GM19397 (cell line): ENCODE measurements at regions not wholly inside any gene's neighbourhood (a gene's known extent, or its start where the extent isn't known, plus 50 kb on each side); places are given as distances from the start of the nearest gene placed in this dataset.

ENCODE experiments used
- ATAC-seq: cut with Tn5 transposase; IDR thresholded peaks from one replicate; pipeline ENCODE4 v1.9.1; 2021; ENCODE audit warnings: mild to moderate bottlenecking, moderate library complexity; ENCODE audit not compliant: unreplicated experiment

DNA sequence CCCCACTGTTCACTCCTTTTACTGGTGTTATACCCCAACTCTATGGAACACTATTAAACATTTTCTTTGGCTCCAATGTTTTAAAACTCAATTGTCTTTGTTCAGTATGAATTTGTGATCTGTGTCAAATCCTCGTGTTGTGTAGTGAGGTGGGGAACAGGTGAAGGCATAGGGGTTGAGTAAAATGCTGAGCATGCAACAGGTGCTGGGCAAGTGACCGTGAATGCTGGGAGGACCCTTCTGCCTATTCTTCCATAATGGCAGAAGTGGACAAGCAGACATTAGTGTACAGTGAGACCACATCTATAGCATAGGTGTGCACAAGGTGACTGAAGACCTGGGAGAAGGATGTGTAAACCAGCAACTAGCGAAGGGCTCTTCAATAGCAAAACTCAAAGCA lies 1188.0 kb downstream of the UQCRFS1 start:
- no peak for ATAC-seq

DNA sequence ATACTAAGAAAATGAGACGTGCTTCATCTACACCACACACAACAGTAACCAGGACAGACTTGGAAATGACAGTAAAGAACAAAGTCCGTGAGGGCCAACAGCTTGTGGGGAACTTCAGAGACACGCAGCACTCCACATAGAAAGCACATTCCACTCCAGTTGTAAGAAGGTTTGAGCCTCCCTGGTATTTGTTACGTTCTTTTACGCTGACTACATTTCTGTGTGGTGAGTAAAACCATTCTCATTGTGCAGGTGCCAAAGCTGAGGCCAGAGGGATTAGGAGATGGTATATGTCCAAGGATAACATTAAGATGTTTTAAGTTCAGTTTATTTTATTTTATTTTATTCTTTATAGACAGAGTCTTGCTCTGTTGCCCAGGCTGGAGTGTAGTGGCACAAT lies 1189.9 kb downstream of the UQCRFS1 start:
- ATAC-seq = no peak

GRCh38 chr19:28022506-28022905 lies 1190.4 kb downstream of the UQCRFS1 start:
- ATAC-seq = no peak

DNA sequence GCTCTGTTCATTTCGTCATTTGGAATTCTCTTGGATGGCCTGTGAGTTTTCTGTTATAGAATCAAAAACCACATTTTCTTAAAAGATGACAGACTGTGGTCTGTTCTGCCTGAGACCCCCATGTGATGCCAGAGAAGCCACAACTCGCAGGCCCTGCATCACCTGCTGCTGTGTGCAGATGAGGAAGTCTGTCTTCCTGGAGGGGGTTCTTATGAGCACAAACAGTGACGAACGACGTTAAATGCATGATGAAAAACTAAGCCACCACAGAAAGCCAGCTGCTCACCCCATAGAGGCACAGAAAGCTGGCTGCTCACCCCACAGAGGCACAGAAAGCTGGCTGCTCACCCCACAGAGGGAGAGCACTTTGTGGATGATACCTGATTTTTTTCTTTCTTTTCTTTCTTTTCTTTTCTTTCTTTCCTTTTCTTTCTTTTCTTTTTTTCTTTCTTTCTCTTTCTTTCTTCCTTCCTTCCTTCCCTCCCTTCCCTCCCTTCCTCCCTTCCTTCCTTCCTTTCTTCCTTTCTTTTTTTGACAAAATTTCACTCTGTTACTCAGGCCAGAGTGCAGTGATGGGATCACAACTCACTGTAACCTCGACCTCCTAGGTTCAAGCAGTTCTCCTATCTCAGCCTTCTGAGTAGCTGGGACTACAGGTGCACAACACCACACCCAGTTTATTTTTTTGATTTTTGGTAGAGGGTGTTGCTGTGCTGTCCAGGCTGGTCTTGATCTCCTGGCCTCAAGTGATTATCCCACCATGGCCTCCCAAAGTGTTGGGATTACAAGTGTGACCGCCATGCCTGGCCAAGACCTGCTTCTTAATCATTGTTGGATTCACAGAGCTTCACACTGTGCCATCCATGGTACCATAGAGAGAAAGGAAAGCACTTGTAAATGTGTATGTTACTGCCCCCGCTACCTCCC lies 1191.4 kb downstream of the UQCRFS1 start:
- no peak for ATAC-seq

DNA sequence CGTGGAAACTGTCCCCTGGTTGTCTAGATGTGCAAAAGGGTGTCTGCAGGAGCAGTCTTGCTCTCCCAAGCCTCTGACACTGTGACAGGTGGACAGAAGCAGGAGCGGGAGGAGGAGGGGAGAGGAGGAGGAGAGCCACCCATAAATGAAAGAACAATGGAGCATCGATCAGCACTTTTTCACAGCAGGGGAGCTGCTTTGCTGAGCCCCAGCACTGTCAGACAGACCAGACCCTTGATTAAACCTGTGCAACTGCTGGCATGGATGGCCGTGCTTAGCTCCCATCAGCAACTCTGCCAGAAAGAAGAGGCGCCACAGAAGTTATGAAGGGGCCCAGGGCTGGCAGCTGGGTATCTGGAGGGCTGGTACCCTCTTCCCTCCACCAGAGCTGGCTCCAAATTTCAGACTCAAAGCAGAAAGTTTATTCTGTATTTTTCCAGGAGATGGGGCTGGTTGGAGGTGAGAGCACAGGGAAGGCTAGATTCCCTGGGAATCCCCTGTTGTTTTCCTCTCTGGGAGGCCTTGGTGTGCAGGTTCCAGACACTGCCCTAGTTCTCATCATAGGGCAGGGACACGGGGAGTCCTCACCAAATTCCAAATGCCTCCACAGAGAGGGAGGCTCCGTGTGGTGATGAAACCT lies 1192.2 kb downstream of the UQCRFS1 start:
- no peak for ATAC-seq

DNA sequence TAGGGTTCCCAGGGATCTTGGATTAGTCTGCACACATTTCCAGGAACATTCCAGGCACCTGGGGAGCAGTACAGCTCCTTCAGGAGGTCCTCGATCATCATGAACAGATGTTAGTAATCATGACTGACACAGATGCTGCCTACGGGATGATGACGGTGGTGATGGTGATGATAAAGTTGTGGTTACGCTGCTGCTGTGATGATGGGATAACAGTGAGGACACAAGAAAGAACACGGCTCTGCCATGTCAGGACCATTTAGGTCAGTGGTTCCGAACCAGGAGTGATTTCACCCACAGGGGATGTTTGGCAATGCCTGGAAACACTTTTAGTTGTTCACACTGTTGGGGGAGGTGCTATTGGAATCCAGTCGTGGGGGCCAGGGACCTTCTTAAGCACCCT lies 1193.0 kb downstream of the UQCRFS1 start:
- ATAC-seq = no peak

DNA sequence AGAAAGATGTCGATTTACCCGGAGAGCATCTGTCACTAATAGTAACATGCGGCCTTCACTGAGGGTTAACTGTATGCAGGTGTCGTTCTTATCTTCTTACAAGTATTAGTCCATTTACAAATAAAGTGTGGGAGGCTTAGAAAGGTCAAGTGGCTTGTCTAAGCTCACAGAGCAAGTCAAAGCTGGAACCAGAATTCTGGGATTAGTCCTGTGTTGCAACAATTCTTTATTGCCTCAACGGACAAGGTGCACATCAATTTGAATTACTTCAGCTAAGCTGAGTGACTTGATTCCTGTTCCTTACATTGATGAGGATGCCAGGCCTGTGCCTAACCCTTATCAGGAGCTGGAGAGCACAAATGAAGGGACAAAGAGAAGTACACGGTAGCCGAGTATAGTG lies 1193.6 kb downstream of the UQCRFS1 start:
- no peak for ATAC-seq

DNA sequence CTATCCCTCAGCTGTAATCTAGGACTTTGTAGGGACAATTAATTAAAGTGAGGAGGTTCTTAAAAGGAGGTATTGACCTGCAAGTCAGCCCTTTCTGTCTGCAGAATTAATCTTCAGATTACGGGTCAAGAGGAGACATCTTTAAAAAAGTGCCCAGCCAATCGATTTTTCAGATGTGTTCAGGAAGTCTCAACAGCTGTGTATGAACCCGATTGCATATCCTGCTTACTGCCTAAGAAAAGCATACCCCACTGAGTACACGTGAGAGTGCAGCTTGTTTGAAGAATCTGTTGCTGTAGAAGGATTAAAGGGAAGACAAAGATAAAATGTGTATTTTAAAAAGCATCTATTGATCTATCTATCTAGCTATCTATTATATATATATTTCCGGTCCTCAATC lies 1194.5 kb downstream of the UQCRFS1 start:
- no peak for ATAC-seq

DNA sequence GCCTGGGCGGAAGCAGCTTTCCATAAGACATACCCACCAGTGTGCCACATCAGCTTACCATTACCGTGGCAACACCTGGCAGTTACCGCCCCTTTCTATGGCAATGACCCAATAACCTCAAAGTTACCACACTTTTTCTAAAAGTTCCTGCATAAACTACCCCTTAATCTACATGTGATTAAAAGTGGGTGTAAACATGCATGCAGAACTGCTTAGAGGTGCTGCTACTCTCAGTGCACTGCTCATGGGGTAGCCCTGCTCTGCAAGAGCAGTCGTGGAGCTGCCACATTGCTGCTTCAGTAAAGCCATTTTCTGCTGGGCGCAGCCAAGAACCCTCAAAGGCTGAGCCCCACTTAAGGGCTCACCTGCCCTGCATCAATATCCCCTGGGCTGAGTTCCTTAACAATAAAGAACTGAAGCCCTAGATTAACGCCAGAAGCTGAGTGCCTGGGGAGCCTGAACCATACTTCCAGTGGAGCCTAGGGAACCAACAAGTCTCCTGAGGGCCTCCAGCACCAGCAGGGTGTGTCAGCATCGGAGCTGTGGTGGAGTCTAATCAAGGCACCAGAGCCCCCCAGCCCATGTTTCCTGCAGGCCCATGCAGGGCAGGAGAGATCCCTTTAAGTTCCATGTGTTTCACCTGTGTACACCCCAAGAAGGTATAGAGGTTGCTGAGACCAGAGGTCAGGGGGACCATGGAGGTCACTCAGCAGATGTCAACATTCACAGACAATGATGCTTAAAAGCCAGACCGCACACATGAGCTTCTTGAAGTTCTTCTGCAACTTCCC lies 1198.1 kb downstream of the UQCRFS1 start:
- no peak for ATAC-seq

DNA sequence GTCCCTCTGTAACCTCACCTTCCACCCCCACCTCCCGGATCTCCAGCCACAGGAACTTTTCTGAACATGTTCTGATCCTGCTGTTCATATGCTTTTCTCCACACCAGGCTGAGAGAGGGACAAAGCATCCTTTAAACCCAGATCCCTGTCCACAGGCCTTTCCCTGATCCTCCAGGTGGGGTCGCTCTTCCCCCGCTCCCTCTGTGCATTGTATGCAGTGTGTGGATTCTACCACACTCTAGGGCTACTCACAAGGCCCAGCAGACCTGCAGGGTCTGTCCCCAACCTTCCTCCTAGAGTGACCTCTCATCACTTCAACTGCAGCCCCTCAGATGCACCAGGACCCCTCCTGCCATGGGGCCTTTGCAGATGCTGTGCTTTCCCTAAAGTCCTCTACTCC lies 1200.6 kb downstream of the UQCRFS1 start:
- no peak for ATAC-seq

GRCh38 chr19:28010656-28011055 lies 1202.3 kb downstream of the UQCRFS1 start:
- no peak for ATAC-seq

GRCh38 chr19:28009696-28010095 lies 1203.3 kb downstream of the UQCRFS1 start:
- no peak for ATAC-seq

GRCh38 chr19:28008695-28009094 lies 1204.3 kb downstream of the UQCRFS1 start:
- ATAC-seq = no peak

GRCh38 chr19:28003543-28003942 lies 1209.4 kb downstream of the UQCRFS1 start:
- no peak for ATAC-seq

DNA sequence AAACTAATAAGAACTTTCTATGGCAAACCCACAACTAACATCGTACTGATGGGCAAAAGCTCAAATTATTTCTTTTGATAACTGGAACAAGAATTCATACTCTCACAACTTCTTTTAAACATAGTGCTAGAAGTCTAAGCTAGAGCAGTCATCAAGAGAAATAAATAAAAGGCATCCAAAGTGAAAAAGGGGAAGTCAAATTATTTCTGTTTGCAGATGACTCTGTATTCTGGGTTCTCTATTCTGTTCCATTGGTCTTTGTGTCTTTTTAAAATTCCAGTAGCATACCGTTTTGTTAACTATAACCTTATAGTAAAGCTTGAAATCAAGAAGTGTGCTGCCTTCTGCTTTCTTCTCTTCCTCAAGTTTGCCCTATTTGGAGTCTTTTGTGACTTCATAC lies 1215.9 kb downstream of the UQCRFS1 start:
- ATAC-seq = no peak

DNA sequence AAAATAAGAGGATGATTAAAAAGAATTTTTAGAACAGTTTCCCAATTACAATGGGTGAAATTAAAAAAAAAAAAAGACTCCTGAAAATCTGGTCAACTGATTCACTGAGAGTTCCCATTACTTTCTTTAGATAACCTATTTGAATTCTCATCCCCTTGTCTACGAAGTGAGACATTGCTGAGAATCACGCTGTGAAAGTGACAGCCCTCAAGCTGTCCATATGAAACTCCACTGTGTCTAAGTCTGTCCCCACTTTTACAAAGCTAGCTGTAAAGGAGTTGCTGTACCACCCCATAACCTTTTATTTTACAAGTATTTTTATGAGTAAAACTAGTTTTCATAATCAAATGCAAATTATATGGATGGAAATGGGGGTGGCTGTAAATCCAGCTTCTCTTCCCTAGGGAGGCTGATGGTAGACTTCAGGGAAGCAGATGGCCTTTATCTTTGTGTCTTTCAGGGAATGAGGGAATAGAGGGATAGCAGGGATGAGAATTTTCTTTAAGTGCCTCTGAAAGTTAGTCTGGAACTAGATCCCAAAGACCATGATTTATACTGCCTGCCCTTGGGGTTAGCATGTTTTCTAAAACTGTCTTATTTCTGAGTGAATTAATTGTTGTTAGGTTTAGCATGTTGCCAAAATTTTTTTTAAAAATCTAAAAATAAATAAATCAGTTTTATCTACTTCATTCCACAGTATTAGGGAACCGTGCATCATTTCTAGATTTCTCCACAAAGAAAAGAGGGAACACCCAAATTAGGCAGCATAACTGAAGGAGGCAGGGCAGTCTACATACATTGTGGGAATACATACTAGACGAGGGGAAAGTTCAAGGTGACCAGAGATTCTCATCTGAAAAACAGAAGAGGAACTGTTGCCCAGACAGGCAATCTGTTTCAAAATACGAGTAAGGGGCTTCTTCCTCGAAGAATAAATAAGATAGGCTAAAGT lies 1219.1 kb downstream of the UQCRFS1 start:
- no peak for ATAC-seq

GRCh38 chr19:27986299-27986698 lies 1226.7 kb downstream of the UQCRFS1 start:
- no peak for ATAC-seq

GRCh38 chr19:27975419-27976005 lies 1237.4 kb downstream of the UQCRFS1 start:
- ATAC-seq = no peak

DNA sequence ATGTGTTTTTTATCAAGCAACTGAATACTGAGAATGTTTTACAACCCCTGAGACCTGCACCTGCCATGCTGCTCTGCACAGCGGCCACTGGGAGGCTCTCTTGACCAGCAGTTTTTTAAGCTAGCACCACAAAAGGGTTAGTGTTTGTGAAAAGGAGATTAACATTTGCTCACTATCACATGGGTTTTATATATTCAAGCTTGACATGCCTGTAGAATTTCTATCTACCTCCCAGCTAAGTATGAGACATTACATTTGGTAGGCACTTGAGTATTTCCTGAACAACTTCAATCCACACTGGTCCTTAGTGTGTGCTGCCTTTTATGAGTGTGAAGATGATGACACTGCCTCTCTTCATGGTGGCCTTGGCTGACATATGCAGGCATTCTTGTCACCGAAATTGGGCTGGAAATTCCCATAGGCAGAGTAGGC lies 1238.9 kb downstream of the UQCRFS1 start:
- peak; percentile 45 for ATAC-seq
